ENCODE measurements at regions not wholly inside any gene's neighbourhood (a gene's known extent, or its start where the extent isn't known, plus 50 kb on each side); places are given as distances from the start of the nearest gene placed in this dataset.

GRCh38 chr17:77354670-77355455 is 214.1 kb downstream of the SEC14L1 start:
- TF ChIP-seq EZH2phosphoT487 (IDR thresholded peaks at IDR 0.05; ENCODE audit: borderline replicate concordance, low read length) (no peak), CTCF (IDR thresholded peaks at IDR 0.05; ENCODE audit: low read depth, low read length, poor library complexity, severe bottlenecking) (no peak)
